ENCODE measurements at regions not wholly inside any gene's neighbourhood (a gene's known extent, or its start where the extent isn't known, plus 50 kb on each side); places are given as distances from the start of the nearest gene placed in this dataset.

GRCh38 chr12:115433014-115433634 lies 749.1 kb upstream of the TBX3 start:
- intact Hi-C loops (cut with DNase I), result no loop called here
- DNase-seq (ENCODE audit: low spot score), result no peak

GRCh38 chr12:115430636-115431035 lies 746.7 kb upstream of the TBX3 start:
- no peak for DNase-seq (ENCODE audit: low spot score)
- intact Hi-C loops (cut with DNase I), result no loop called here

DNA sequence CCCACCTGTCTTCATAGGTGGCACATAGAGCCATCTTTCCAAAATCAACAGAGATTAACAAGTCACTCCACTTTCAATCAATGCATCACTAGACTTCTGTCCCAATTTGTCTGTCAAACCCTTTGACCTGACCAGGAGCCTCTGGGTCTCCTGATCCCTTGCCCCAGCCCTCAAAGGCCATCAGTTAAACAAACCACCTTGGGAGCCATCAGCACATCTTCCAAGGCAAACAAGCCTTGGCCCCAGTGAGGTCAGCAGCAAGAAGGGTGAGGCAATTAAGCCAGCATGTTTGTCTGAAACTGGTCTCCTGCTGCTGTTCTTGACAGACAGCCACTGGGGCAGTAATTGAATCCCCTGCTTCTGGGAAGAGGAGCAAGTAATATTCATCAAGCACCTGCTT lies 742.8 kb upstream of the TBX3 start:
- intact Hi-C loops (cut with DNase I), result no loop called here
- DNase-seq (ENCODE audit: low spot score), result no peak

GRCh38 chr12:115424003-115424402 lies 740.0 kb upstream of the TBX3 start:
- intact Hi-C loops (cut with DNase I), result no loop called here
- DNase-seq (ENCODE audit: low spot score), result no peak

DNA sequence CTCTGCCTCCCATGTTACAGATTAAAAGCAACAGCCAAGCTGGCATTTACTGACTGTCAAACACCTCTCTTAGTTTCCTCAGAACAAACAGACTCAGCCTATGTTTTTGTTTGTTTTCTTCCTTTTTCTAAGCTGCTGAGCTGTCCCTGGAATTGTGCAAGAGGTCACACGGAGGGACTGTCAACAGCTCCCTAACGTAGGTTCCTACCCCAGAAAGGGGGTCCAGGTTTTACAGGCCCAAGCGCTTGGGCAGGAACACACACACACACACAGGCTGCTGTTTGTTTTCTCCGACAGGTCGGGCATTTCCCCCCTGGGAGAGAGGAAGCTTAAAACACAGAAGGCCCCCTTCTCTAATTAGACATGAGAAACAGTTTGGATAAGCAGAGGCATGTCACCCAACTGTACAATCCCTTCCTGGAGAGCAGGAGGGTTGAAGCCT lies 739.6 kb upstream of the TBX3 start:
- intact Hi-C loops (cut with DNase I), result no loop called here
- no peak for DNase-seq (ENCODE audit: low spot score)

DNA sequence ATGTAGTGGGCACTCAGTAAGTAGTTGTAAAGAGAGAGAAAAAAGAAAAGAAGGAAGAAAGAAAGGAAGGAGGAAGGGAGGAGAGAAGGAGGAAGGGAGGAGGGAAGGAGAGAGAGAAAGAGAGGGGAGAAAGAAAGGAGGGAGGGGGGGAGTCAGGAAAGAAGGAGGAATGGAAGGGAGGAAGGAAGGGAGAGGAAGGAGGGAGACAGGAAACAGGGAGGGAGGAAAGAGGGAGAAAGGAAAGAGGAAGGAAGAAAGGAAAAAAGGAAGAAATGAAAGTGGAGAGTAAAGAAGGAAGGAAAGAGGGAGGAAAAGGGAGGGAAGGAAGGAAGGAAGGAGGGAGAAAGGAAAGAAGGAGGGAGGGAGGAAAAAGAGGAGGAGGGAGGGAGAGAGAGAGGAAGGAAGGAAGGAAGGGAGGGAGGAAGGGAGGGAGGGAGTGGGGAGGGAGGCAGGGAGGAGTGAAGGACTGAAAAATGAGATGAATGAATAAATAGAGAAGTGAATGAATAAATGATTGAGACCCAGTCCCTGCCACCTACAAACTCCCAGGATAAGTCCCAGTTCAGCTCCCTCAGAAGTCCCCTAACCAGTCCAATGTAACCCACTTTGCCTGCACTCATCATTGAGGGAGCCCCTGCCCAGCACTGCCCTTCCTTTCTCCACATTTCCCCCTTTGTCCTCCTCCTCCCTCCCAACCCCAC lies 739.0 kb upstream of the TBX3 start:
- DNase-seq (ENCODE audit: low spot score), result no peak
- intact Hi-C loops (cut with DNase I), result no loop called here

- DNase-seq (ENCODE audit: low spot score), result no peak
- intact Hi-C loops (cut with DNase I), result no loop called here
Measured at GRCh38 chr12:115421796-115422709, 738.1 kb upstream of the TBX3 start.

- no peak for DNase-seq (ENCODE audit: low spot score)
- intact Hi-C loops (cut with DNase I), result no loop called here
Measured at GRCh38 chr12:115421350-115421749, 737.4 kb upstream of the TBX3 start.

- DNase-seq (ENCODE audit: low spot score), result no peak
- intact Hi-C loops (cut with DNase I), result no loop called here
Measured at GRCh38 chr12:115419145-115419646, 735.2 kb upstream of the TBX3 start.

DNA sequence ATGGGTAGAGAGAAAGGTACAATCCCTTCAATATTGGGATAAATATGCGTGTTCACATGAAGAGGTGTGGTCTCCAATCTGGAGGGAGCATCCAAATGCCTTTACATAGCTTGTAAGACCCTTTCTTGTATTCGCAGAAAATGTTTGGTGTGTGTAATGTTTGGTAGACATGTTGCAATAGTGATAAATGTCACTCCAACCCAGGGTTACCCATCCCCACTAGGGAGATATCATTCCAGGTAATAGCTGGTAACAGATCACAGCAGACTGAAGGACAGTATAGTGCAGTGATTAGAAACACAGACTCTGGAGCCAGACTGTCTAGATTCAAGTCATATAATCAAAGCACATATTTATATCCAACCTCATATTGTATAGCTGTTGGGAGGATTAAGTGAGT lies 733.6 kb upstream of the TBX3 start:
- no peak for DNase-seq (ENCODE audit: low spot score)
- intact Hi-C loops (cut with DNase I), result no loop called here

GRCh38 chr12:115416869-115417268 lies 732.9 kb upstream of the TBX3 start:
- intact Hi-C loops (cut with DNase I), result no loop called here
- no peak for DNase-seq (ENCODE audit: low spot score)

DNA sequence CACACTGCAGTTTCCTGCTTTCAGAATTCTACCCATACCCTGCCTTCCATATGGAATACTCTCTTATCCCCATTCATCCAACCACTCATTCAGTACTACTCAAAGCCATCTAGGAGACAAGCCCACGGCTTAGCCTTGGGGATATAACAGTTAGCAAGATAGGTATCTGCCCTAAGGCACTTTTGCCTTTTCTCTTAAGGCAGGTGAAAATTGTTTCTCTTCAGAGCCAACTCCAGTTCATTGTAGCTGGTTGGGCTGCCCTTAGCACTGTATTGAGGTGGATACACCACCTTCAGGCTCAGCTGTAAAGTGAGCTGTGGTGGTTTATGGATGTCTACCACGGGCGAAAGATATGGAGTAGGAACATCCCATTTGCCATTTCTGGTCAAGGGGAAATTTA lies 729.7 kb upstream of the TBX3 start:
- DNase-seq (ENCODE audit: low spot score), result no peak
- intact Hi-C loops (cut with DNase I), result no loop called here

GRCh38 chr12:115412831-115413230 lies 728.9 kb upstream of the TBX3 start:
- intact Hi-C loops (cut with DNase I), result no loop called here
- no peak for DNase-seq (ENCODE audit: low spot score)

DNA sequence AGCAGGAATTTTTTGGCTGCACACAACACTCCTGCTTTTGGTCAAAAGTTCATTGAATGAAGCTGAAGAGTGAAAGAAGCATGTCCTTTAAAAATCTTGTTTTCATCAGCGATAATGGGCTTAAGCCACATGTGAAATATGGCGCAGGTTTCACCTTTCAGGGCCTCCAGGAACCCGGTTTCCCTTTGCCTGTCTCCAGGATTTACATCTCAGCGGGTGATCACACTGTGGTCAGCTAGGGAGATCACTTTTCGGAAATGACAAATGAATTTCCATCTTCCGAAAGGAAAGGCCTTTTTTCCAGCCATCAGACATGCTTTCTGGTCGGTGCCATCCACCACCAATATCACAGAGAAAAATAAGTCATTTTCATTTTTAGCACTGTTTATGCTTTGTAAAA lies 727.1 kb upstream of the TBX3 start:
- intact Hi-C loops (cut with DNase I), result no loop called here

DNA sequence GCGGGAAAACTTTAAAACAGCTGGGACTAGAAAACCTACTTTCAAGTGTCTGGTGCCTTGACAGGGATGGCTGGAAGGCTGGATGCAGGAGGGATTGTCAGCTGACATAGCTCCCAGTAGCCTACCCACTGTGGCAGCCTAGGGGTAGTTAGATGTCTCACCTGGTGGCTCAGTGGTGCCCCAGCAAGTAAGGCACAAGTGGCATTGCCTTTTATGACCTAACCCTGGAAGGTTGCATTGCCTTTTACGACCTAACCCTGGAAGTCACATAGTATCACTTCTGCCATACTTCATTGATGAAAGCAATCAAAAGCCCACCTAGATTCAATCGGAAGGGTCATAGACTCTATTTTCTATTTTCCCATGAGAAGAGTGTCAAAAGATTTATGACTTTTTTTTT lies 724.7 kb upstream of the TBX3 start:
- DNase-seq (ENCODE audit: low spot score), result no peak
- intact Hi-C loops (cut with DNase I), result no loop called here

More for the DNA sequence above, 727.1 kb upstream of the TBX3 start:
- no peak for DNase-seq (ENCODE audit: low spot score)

DNA sequence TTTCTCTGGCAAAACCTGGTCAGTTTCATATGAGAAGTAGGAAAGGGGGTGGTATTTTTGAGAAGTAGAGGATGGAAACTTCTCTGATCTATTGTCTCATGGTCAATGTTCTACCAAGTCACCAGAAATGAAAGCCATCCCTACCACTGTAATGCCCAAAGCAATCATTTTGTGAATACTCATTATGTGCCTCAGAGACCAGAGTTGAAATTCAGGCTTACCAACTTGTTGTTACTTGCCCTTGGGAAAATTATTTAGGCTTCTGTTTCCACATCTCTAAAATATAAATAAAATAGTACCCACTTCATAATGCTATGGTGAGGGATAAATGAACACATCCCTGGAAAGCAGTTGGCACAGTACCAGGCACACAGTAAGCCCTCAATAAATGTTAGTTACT lies 723.7 kb upstream of the TBX3 start:
- intact Hi-C loops (cut with DNase I), result no loop called here
- DNase-seq (ENCODE audit: low spot score), result no peak

- intact Hi-C loops (cut with DNase I), result no loop called here
- DNase-seq (ENCODE audit: low spot score), result no peak
Measured at GRCh38 chr12:115407036-115407435, 723.1 kb upstream of the TBX3 start.

- no peak for DNase-seq (ENCODE audit: low spot score)
- intact Hi-C loops (cut with DNase I), result no loop called here
Measured at GRCh38 chr12:115405471-115405860, 721.5 kb upstream of the TBX3 start.

GRCh38 chr12:115404761-115405470 lies 720.9 kb upstream of the TBX3 start:
- intact Hi-C loops (cut with DNase I), result no loop called here
- DNase-seq (ENCODE audit: low spot score), result no peak
